Sigmoid colon (tissue), 6 donors: ENCODE measurements at regions not wholly inside any gene's neighbourhood (a gene's known extent, or its start where the extent isn't known, plus 50 kb on each side); places are given as distances from the start of the nearest gene placed in this dataset.
A peak's percentile ranks its signal among the peaks of the same experiment; 100 is the strongest.

Experiments used
- DNase-seq: peaks from one replicate; pipeline ENCODE4 v3.0.0-alpha.2; 2019
- H3K27ac ChIP-seq, 4 donors: fragments of 200-600 bp; sonication (generic); one replicate each; pipeline ENCODE4 v1.5.1; 2016 to 2019; ENCODE audit warnings: mild to moderate bottlenecking in 1 of 4
- H3K27me3 ChIP-seq, 3 donors: fragments of 200-600 bp; sonication (generic); one replicate each; pipeline ENCODE4 v1.5.1; 2019; ENCODE audit warnings: mild to moderate bottlenecking in 1 of 3
- H3K36me3 ChIP-seq, 4 donors: fragments of 200-600 bp; sonication (generic); one replicate each; pipeline ENCODE4 v1.5.1; 2016 to 2019
- H3K4me1 ChIP-seq, 4 donors: fragments of 200-600 bp; sonication (generic); one replicate each; pipeline ENCODE4 v1.5.1; 2017 to 2019
- H3K4me3 ChIP-seq, 4 donors: fragments of 200-600 bp; sonication (generic); one replicate each; pipeline ENCODE4 v1.5.1; 2017 to 2019; ENCODE audit warnings: mild to moderate bottlenecking in 2 of 4, moderate library complexity in 1 of 4
- H3K9me3 ChIP-seq, 4 donors: fragments of 200-600 bp in 3 of 4; sonication (generic) in 3 of 4; one replicate each; pipeline versions ENCODE4 v1.5.1 to v1.6.1; 2013 to 2019
- EP300 ChIP-seq, 4 donors: sonication (generic); formaldehyde crosslinking; IDR thresholded peaks; one replicate each; pipeline ENCODE4 v1.6.1; 2017; ENCODE audit warnings: antibody characterized with exemption in 4 of 4
- POLR2A ChIP-seq, 2 donors: fragments of 450-650 bp; IDR thresholded peaks; one replicate each; pipeline ENCODE4 v1.6.1; 2016; ENCODE audit warnings: antibody characterized with exemption in 2 of 2, mild to moderate bottlenecking in 2 of 2, moderate library complexity in 2 of 2
- POLR2AphosphoS5 ChIP-seq, 4 donors: sonication (generic); formaldehyde crosslinking; IDR thresholded peaks; one replicate each; pipeline ENCODE4 v1.6.1; 2017; ENCODE audit warnings: antibody characterized with exemption in 4 of 4
- WGBS, 2 donors: extraction: QIAGEN DNeasy Blood & Tissue Kit; methylation state at CpG; one replicate each; pipeline ENCODE4 v1.1.7; 2013; 5-methylcytosine and 5-hydroxymethylcytosine counted together
- intact Hi-C: fragments of 100-400 bp; cut with DNase I; formaldehyde crosslinking; loops from one replicate; pipeline ENCODE4 v1.15.1; 2023
- TF ChIP-seq, protein P1 (sequence below), 4 experiments: fragments of 450-650 bp in 3 of 4; fragments of 200-600 bp in 1 of 4; IDR thresholded peaks; one replicate each; pipeline ENCODE4 v1.5.1; 2016 to 2019; ENCODE audit warnings: antibody characterized with exemption in 4 of 4, mild to moderate bottlenecking in 3 of 4, moderate library complexity in 2 of 4
- donor health status: healthy with polysubstance abuse.
- donor health status: healthy.

- Histone ChIP-seq H3K4me3 (no peak overlapping the region), H3K4me1 (peaks cover 0 to 14% (median 12%) of the 10 kb centered on the region in 4 donors), H3K36me3 (no peaks in the 10 kb centered on the region), H3K9me3 (no peaks in the 10 kb centered on the region), H3K27me3 (no peaks in the 10 kb centered on the region), H3K27ac (peak overlapping the region in 2 of 4 donors; percentile 29 to 33)
- DNase-seq, result no peak
- WGBS, 2 donors, result 65 to 67% methylated on average over 17 of the region's 17 CpGs
- intact Hi-C loops, result no loop called here
- TF ChIP-seq POLR2AphosphoS5 (IDR thresholded peaks at IDR 0.05) (peak; percentile 8 to 26 (median 22)), POLR2A (IDR thresholded peaks at IDR 0.05) (no peak)
- TF ChIP-seq, protein P1, sequence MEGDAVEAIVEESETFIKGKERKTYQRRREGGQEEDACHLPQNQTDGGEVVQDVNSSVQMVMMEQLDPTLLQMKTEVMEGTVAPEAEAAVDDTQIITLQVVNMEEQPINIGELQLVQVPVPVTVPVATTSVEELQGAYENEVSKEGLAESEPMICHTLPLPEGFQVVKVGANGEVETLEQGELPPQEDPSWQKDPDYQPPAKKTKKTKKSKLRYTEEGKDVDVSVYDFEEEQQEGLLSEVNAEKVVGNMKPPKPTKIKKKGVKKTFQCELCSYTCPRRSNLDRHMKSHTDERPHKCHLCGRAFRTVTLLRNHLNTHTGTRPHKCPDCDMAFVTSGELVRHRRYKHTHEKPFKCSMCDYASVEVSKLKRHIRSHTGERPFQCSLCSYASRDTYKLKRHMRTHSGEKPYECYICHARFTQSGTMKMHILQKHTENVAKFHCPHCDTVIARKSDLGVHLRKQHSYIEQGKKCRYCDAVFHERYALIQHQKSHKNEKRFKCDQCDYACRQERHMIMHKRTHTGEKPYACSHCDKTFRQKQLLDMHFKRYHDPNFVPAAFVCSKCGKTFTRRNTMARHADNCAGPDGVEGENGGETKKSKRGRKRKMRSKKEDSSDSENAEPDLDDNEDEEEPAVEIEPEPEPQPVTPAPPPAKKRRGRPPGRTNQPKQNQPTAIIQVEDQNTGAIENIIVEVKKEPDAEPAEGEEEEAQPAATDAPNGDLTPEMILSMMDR (IDR thresholded peaks at IDR 0.05), result no peak
Observed at GRCh38 chr4:24248674-24249630, 335.4 kb downstream of the DHX15 start.

- Histone ChIP-seq H3K36me3 (no peaks in the 10 kb centered on the region), H3K9me3 (no peaks in the 10 kb centered on the region), H3K4me1 (peaks cover 0 to 14% (median 12%) of the 10 kb centered on the region in 4 donors), H3K27me3 (no peaks in the 10 kb centered on the region), H3K4me3 (no peak overlapping the region), H3K27ac (no peak overlapping the region)
- no peak for DNase-seq
- WGBS, 2 donors, result 81 to 87% methylated on average over 2 of the region's 2 CpGs
- intact Hi-C loops, result no loop called here
- TF ChIP-seq POLR2AphosphoS5 (IDR thresholded peaks at IDR 0.05) (no peak), EP300 (IDR thresholded peaks at IDR 0.05) (no peak), POLR2A (IDR thresholded peaks at IDR 0.05) (no peak)
- TF ChIP-seq, protein P1 (IDR thresholded peaks at IDR 0.05), result no peak
Observed at GRCh38 chr4:24245491-24245820, 338.9 kb downstream of the DHX15 start.

GRCh38 chr4:24244663-24245490 lies 339.5 kb downstream of the DHX15 start:
- no peak overlapping the region for H3K27ac ChIP-seq

GRCh38 chr4:24243641-24244040 lies 340.7 kb downstream of the DHX15 start:
- TF ChIP-seq, protein P1 (IDR thresholded peaks at IDR 0.05), result no peak
- TF ChIP-seq POLR2AphosphoS5 (IDR thresholded peaks at IDR 0.05) (no peak), EP300 (IDR thresholded peaks at IDR 0.05) (no peak), POLR2A (IDR thresholded peaks at IDR 0.05) (no peak)
- no peak for DNase-seq
- intact Hi-C loops, result no loop called here
- no peaks in the 10 kb centered on the region for H3K36me3 ChIP-seq
- no peak overlapping the region for H3K4me3 ChIP-seq
- no peak overlapping the region for H3K27ac ChIP-seq
- no peaks in the 10 kb centered on the region for H3K27me3 ChIP-seq
- peaks cover 0 to 3% (median 2%) of the 10 kb centered on the region in 4 donors for H3K4me1 ChIP-seq
- WGBS, 2 donors, result 73 to 83% methylated on average over 2 of the region's 2 CpGs
- no peaks in the 10 kb centered on the region for H3K9me3 ChIP-seq

More at GRCh38 chr4:24244663-24245490, 339.5 kb downstream of the DHX15 start:
- DNase-seq, result no peak
- Histone ChIP-seq H3K27me3 (no peaks in the 10 kb centered on the region), H3K4me1 (peaks cover 0 to 14% (median 12%) of the 10 kb centered on the region in 4 donors), H3K36me3 (no peaks in the 10 kb centered on the region), H3K9me3 (no peaks in the 10 kb centered on the region), H3K4me3 (no peak overlapping the region)
- TF ChIP-seq EP300 (IDR thresholded peaks at IDR 0.05) (no peak), POLR2AphosphoS5 (IDR thresholded peaks at IDR 0.05) (no peak), POLR2A (IDR thresholded peaks at IDR 0.05) (no peak)
- TF ChIP-seq, protein P1 (IDR thresholded peaks at IDR 0.05), result no peak
- WGBS, 2 donors, result 69 to 87% methylated on average over 9 of the region's 9 CpGs
- intact Hi-C loops, result no loop called here
